ENCODE measurements at regions not wholly inside any gene's neighbourhood (a gene's known extent, or its start where the extent isn't known, plus 50 kb on each side); places are given as distances from the start of the nearest gene placed in this dataset.

DNA sequence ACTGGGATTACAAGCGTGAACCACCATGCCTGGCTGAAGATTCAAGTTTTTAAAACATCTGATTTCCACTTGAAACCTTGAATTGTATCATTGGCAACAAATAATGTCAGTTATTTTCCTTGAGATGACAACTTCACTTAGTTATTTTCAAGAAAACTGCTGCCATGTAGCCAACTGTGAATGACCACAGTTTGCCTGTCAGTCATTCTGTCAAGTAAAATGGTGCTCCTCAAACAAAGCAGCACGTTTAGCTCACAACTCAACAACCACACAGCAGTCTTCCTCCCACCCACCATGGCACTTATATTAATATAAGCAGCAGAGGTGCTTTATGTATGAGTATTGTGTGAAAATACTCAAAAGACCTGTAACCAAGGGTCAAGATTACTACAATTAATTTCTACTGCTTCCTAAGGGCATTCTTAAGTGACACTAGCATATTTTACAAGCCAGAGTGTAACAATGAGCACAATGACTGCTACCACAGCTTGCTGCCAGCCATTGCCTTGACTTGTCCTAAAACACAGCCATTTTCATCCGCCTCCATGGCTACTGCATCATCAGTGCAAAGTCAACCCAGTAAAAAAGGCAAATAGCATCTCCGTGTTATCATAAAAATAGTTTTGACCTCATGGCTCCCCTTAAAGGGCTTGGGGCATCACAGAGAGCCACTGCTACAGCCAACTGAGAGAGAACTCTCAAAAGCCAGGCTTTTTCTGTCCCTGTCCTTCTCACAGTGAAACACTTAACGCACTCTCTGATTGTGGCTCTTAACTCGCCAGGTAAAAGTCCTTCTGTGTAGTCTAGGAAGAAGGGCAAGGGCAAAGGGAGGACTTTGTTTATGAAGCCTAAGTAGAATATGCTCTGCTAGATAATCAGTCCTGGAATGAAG is 96.4 kb upstream of the TAB2 start:
- H3K27ac Mint-ChIP-seq, result no peak overlapping the region
- H3K27me3 Mint-ChIP-seq, result no peaks in the 10 kb centered on the region
- ChIA-PET CTCF (no interaction called here), POLR2A (interaction anchor here (0.5 kb wide), 1 partner anchor 367 kb away, joined by 3 read pairs; no protein-coding TSS in a partner anchor)
- TF ChIP-seq, protein P1, sequence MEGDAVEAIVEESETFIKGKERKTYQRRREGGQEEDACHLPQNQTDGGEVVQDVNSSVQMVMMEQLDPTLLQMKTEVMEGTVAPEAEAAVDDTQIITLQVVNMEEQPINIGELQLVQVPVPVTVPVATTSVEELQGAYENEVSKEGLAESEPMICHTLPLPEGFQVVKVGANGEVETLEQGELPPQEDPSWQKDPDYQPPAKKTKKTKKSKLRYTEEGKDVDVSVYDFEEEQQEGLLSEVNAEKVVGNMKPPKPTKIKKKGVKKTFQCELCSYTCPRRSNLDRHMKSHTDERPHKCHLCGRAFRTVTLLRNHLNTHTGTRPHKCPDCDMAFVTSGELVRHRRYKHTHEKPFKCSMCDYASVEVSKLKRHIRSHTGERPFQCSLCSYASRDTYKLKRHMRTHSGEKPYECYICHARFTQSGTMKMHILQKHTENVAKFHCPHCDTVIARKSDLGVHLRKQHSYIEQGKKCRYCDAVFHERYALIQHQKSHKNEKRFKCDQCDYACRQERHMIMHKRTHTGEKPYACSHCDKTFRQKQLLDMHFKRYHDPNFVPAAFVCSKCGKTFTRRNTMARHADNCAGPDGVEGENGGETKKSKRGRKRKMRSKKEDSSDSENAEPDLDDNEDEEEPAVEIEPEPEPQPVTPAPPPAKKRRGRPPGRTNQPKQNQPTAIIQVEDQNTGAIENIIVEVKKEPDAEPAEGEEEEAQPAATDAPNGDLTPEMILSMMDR (IDR thresholded peaks at IDR 0.05), result no peak
- H3K4me3 Mint-ChIP-seq, result no peak overlapping the region
- peaks cover 9% of the 10 kb centered on the region for H3K4me1 Mint-ChIP-seq (ENCODE audit: low read depth)
- Histone ChIP-seq H3K4me3 (ENCODE audit: low read length) (no peak overlapping the region), H3K27ac (ENCODE audit: low read depth in 1 of 2, low read length in 2 of 2) (no peak overlapping the region), H3K4me1 (ENCODE audit: insufficient read depth, low read length) (no peaks in the 10 kb centered on the region), H3K9me3 (ENCODE audit: control insufficient read depth in 1 of 2, insufficient read depth in 1 of 2, low read length in 2 of 2) (no peaks in the 10 kb centered on the region), H3K27me3 (ENCODE audit: control insufficient read depth in 1 of 2, insufficient read depth in 2 of 2, low read length in 2 of 2) (no peaks in the 10 kb centered on the region), H3K36me3 (ENCODE audit: insufficient read depth, low read length) (no peaks in the 10 kb centered on the region)
- peaks cover 3% of the 10 kb centered on the region for H3K9me3 Mint-ChIP-seq
- no peaks in the 10 kb centered on the region for H3K36me3 Mint-ChIP-seq (ENCODE audit: low read depth)
- ATAC-seq (ENCODE audit: poor library complexity) (no peak), DNase-seq (no peak)
- intact Hi-C loops (cut with DNase I, micrococcal nuclease), result loop anchor here in 1 of 2 experiments (5.0 kb wide), 1 partner anchor 49 kb away; no protein-coding TSS in a partner anchor

DNA sequence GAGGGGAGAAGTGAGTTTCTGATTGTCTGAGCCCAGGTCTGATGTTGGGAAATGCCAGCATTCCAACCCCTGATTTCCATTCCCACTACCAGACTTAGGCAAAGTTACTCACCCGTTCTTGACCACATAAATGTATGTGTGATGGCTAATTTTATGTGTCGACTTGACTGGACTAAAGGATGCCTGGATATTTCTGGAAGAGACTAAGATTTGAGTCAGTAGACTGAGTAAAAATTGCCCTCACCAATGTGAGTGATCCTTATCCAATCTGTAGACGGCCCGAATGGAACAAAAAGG is 95.8 kb upstream of the TAB2 start:
- H3K27me3 Mint-ChIP-seq, result no peaks in the 10 kb centered on the region
- TF ChIP-seq, protein P1 (IDR thresholded peaks at IDR 0.05), result no peak
- H3K9me3 Mint-ChIP-seq, result peaks cover 3% of the 10 kb centered on the region
- H3K4me3 Mint-ChIP-seq, result no peak overlapping the region
- ChIA-PET POLR2A (no interaction called here), CTCF (no interaction called here)
- ATAC-seq (ENCODE audit: poor library complexity) (no peak), DNase-seq (no peak)
- H3K9me3 ChIP-seq (ENCODE audit: control insufficient read depth in 1 of 2, insufficient read depth in 1 of 2, low read length in 2 of 2), result no peaks in the 10 kb centered on the region
- no peaks in the 10 kb centered on the region for H3K27me3 ChIP-seq (ENCODE audit: control insufficient read depth in 1 of 2, insufficient read depth in 2 of 2, low read length in 2 of 2)
- H3K4me1 Mint-ChIP-seq (ENCODE audit: low read depth), result peaks cover 6% of the 10 kb centered on the region
- intact Hi-C loops (cut with DNase I, micrococcal nuclease), result loop anchor here in 1 of 2 experiments (5.0 kb wide), 1 partner anchor 49 kb away; no protein-coding TSS in a partner anchor
- no peak overlapping the region for H3K27ac Mint-ChIP-seq
- H3K36me3 Mint-ChIP-seq (ENCODE audit: low read depth), result no peaks in the 10 kb centered on the region
- H3K36me3 ChIP-seq (ENCODE audit: insufficient read depth, low read length), result no peaks in the 10 kb centered on the region
- H3K4me3 ChIP-seq (ENCODE audit: low read length), result no peak overlapping the region
- H3K27ac ChIP-seq (ENCODE audit: low read depth in 1 of 2, low read length in 2 of 2), result no peak overlapping the region
- no peaks in the 10 kb centered on the region for H3K4me1 ChIP-seq (ENCODE audit: insufficient read depth, low read length)

DNA sequence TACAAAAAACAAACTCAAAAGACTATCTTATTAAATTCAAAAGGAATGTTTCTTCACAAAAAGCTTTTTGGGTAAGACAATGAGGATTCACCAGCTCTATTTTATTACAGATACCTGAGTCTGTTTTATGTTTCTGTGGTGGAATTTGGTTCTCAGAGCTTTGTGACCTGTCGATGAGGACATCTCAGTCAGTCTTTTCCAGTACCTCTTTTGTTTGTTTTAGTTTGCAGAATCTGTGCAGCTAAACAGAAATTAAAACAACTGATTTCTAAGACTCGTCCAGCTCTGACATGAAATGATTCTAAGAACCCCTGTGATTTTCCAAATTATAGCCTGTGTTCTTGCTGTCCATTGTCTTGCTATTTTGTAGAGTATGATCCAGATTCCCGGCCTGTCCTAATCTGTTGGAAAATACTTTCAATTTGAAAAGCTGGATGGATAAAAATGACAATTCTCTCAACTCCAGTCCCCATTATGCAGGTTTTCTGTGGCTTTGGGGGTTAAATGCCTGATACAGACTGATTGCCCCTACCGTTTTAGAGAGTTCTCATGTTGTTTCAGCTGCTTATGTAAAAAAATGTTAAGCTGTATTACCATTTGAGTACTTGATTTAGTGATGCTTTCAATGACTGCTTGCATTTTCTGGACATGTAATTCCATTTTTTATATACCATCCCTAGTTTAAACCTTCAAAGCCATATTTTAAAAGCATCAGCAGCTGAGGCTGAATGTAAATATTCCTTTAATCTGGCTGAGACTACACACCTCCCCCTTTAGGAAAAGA is 94.2 kb upstream of the TAB2 start:
- Histone ChIP-seq H3K27ac (ENCODE audit: low read depth in 1 of 2, low read length in 2 of 2) (no peak overlapping the region), H3K9me3 (ENCODE audit: control insufficient read depth in 1 of 2, insufficient read depth in 1 of 2, low read length in 2 of 2) (no peaks in the 10 kb centered on the region), H3K36me3 (ENCODE audit: insufficient read depth, low read length) (no peaks in the 10 kb centered on the region), H3K27me3 (ENCODE audit: control insufficient read depth in 1 of 2, insufficient read depth in 2 of 2, low read length in 2 of 2) (no peaks in the 10 kb centered on the region), H3K4me1 (ENCODE audit: insufficient read depth, low read length) (no peaks in the 10 kb centered on the region), H3K4me3 (ENCODE audit: low read length) (no peak overlapping the region)
- intact Hi-C loops (cut with DNase I, micrococcal nuclease), result loop anchor here in 1 of 2 experiments (5.0 kb wide), 1 partner anchor 51 kb away; no protein-coding TSS in a partner anchor
- ChIA-PET CTCF (interaction anchor here (0.9 to 1.3 kb wide), 2 partner anchors 140 to 208 kb away, joined by 3 read pairs; no protein-coding TSS in a partner anchor), POLR2A (no interaction called here)
- H3K9me3 Mint-ChIP-seq, result peaks cover 3% of the 10 kb centered on the region
- H3K4me3 Mint-ChIP-seq, result no peak overlapping the region
- no peak overlapping the region for H3K27ac Mint-ChIP-seq
- H3K36me3 Mint-ChIP-seq (ENCODE audit: low read depth), result no peaks in the 10 kb centered on the region
- no peaks in the 10 kb centered on the region for H3K27me3 Mint-ChIP-seq
- H3K4me1 Mint-ChIP-seq (ENCODE audit: low read depth), result peaks cover 5% of the 10 kb centered on the region
- DNase-seq (no peak), ATAC-seq (ENCODE audit: poor library complexity) (no peak)
- TF ChIP-seq, protein P1 (IDR thresholded peaks at IDR 0.05), result no peak

Measured in CD4-positive, alpha-beta T cell (primary cell).